AG20443 (cell line): ENCODE measurements at regions not wholly inside any gene's neighbourhood (a gene's known extent, or its start where the extent isn't known, plus 50 kb on each side); places are given as distances from the start of the nearest gene placed in this dataset.
"Not testable (repeated sequence)": the region's sequence is repeated elsewhere in the genome, so short reads cannot be mapped to it uniquely, and the experiment has no call there.

ENCODE experiments used
- DNase-seq: peaks from one replicate; pipeline ENCODE4 v3.0.0; 2012; ENCODE audit warnings: low spot score, mixed read lengths

GRCh38 chr4:112946127-112946526, 103.3 kb upstream of the ANK2 start:
- DNase-seq = no peak

- DNase-seq = no peak
Observed at GRCh38 chr4:112947616-112948015, 101.8 kb upstream of the ANK2 start.

- DNase-seq = peak; percentile 13
Observed at GRCh38 chr4:112951362-112952312, 97.8 kb upstream of the ANK2 start.

- DNase-seq = no peak
Observed at GRCh38 chr4:112952313-112952700, 97.1 kb upstream of the ANK2 start.

- no peak for DNase-seq
Observed at GRCh38 chr4:112953262-112953661, 96.2 kb upstream of the ANK2 start.

GRCh38 chr4:112954286-112954685, 95.2 kb upstream of the ANK2 start:
- DNase-seq = no peak

- DNase-seq = no peak
Observed at GRCh38 chr4:112956484-112956896, 93.0 kb upstream of the ANK2 start.

- not testable (repeated sequence) for DNase-seq
Observed at GRCh38 chr4:112957764-112958163, 91.7 kb upstream of the ANK2 start.

- DNase-seq = no peak
Observed at GRCh38 chr4:112966701-112967488, 82.6 kb upstream of the ANK2 start.

- peak; percentile 35 for DNase-seq
Observed at GRCh38 chr4:112968451-112969159, 80.8 kb upstream of the ANK2 start.

- no peak for DNase-seq
Observed at GRCh38 chr4:112970903-112971302, 78.5 kb upstream of the ANK2 start.

GRCh38 chr4:112973750-112974251, 75.7 kb upstream of the ANK2 start:
- no peak for DNase-seq

GRCh38 chr4:112975567-112976355, 73.7 kb upstream of the ANK2 start:
- peak; percentile 12 for DNase-seq

GRCh38 chr4:112978691-112979472, 70.6 kb upstream of the ANK2 start:
- no peak for DNase-seq

GRCh38 chr4:112979881-112980421, 69.5 kb upstream of the ANK2 start:
- no peak for DNase-seq

- DNase-seq = peak; percentile 25
Observed at GRCh38 chr4:112982680-112983079, 66.8 kb upstream of the ANK2 start.

- no peak for DNase-seq
Observed at GRCh38 chr4:112994732-112995464, 54.6 kb upstream of the ANK2 start.
